RWPE2 (cell line): ENCODE measurements at regions not wholly inside any gene's neighbourhood (a gene's known extent, or its start where the extent isn't known, plus 50 kb on each side); places are given as distances from the start of the nearest gene placed in this dataset.

Experiments
- ATAC-seq: fragments of 200-7000 bp; cut with Tn5 transposase; 3 replicates; pipeline ENCODE4 v1.9.1; 2021; ENCODE audit warnings: low read depth
- DNase-seq: peaks from one replicate; pipeline ENCODE4 v3.0.0-alpha.2; 2020; ENCODE audit warnings: low spot score
- H3K27ac ChIP-seq: fragments of 450-650 bp; 2 replicates; pipeline ENCODE4 v1.5.1; 2017; ENCODE audit warnings: mild to moderate bottlenecking; ENCODE audit not compliant: poor library complexity, severe bottlenecking
- H3K27me3 ChIP-seq: fragments of 250-450 bp; sonication (Bioruptor Pico); 2 replicates; pipeline ENCODE4 v1.5.1; 2021; ENCODE audit warnings: mild to moderate bottlenecking, moderate library complexity; ENCODE audit not compliant: insufficient read depth, poor library complexity, severe bottlenecking
- H3K36me3 ChIP-seq: fragments of 250-450 bp; sonication (Bioruptor Pico); 2 replicates; pipeline ENCODE4 v1.5.1; 2020; ENCODE audit warnings: low read depth, mild to moderate bottlenecking, moderate library complexity
- H3K4me1 ChIP-seq: fragments of 250-450 bp; sonication (Bioruptor Pico); 2 replicates; pipeline ENCODE4 v1.5.1; 2021; ENCODE audit warnings: mild to moderate bottlenecking, moderate library complexity; ENCODE audit not compliant: insufficient read depth, poor library complexity, severe bottlenecking
- H3K4me3 ChIP-seq: fragments of 250-450 bp; sonication (Bioruptor Pico); 2 replicates; pipeline ENCODE4 v1.5.1; 2021; ENCODE audit warnings: mild to moderate bottlenecking, moderate library complexity; ENCODE audit not compliant: severe bottlenecking
- H3K9me3 ChIP-seq: fragments of 250-450 bp; sonication (Bioruptor Pico); 2 replicates; pipeline ENCODE4 v1.5.1; 2021; ENCODE audit warnings: mild to moderate bottlenecking, moderate library complexity; ENCODE audit not compliant: severe bottlenecking
- CTCF ChIP-seq: fragments of 450-650 bp; IDR thresholded peaks from one replicate; pipeline ENCODE4 v1.5.1; 2017; ENCODE audit warnings: mild to moderate bottlenecking, moderate library complexity; ENCODE audit not compliant: poor library complexity, severe bottlenecking

- no peak for TF ChIP-seq CTCF
- no peak overlapping the region for H3K4me3 ChIP-seq
- ATAC-seq (no peak), DNase-seq (peak; percentile 23)
- no peaks in the 10 kb centered on the region for H3K27me3 ChIP-seq
- no peaks in the 10 kb centered on the region for H3K36me3 ChIP-seq
- no peaks in the 10 kb centered on the region for H3K4me1 ChIP-seq
- H3K27ac ChIP-seq: no peak overlapping the region
- no peaks in the 10 kb centered on the region for H3K9me3 ChIP-seq
Measured at GRCh38 chr11:71307811-71308645, 55.7 kb upstream of the SHANK2 start.

GRCh38 chr11:71305451-71306125 is 53.2 kb upstream of the SHANK2 start:
- no peak overlapping the region for H3K4me3 ChIP-seq
- TF ChIP-seq CTCF: no peak
- no peaks in the 10 kb centered on the region for H3K4me1 ChIP-seq
- no peaks in the 10 kb centered on the region for H3K27me3 ChIP-seq
- ATAC-seq (no peak), DNase-seq (peak; percentile 17)
- no peak overlapping the region for H3K27ac ChIP-seq
- no peaks in the 10 kb centered on the region for H3K9me3 ChIP-seq
- H3K36me3 ChIP-seq: no peaks in the 10 kb centered on the region

- Histone ChIP-seq H3K4me3 (no peak overlapping the region), H3K4me1 (peaks cover 1% of the 10 kb centered on the region), H3K36me3 (no peaks in the 10 kb centered on the region), H3K27me3 (no peaks in the 10 kb centered on the region), H3K27ac (no peak overlapping the region), H3K9me3 (no peaks in the 10 kb centered on the region)
- ATAC-seq (no peak), DNase-seq (peak; percentile 14)
- TF ChIP-seq CTCF: no peak
Measured at GRCh38 chr11:71305041-71305440, 52.7 kb upstream of the SHANK2 start.

GRCh38 chr11:71304491-71304890 is 52.1 kb upstream of the SHANK2 start:
- H3K27ac ChIP-seq: no peak overlapping the region
- no peak for TF ChIP-seq CTCF
- no peaks in the 10 kb centered on the region for H3K27me3 ChIP-seq
- no peak overlapping the region for H3K4me3 ChIP-seq
- no peaks in the 10 kb centered on the region for H3K36me3 ChIP-seq
- peaks cover 7% of the 10 kb centered on the region for H3K4me1 ChIP-seq
- no peak for ATAC-seq
- DNase-seq: peak; percentile 5
- H3K9me3 ChIP-seq: no peaks in the 10 kb centered on the region

GRCh38 chr11:71304045-71304444 is 51.7 kb upstream of the SHANK2 start:
- ATAC-seq (no peak), DNase-seq (no peak)
- peaks cover 9% of the 10 kb centered on the region for H3K4me1 ChIP-seq
- no peak for TF ChIP-seq CTCF
- H3K9me3 ChIP-seq: no peaks in the 10 kb centered on the region
- no peak overlapping the region for H3K4me3 ChIP-seq
- no peak overlapping the region for H3K27ac ChIP-seq
- H3K27me3 ChIP-seq: no peaks in the 10 kb centered on the region
- no peaks in the 10 kb centered on the region for H3K36me3 ChIP-seq
